GM21576 (cell line): ENCODE measurements at regions not wholly inside any gene's neighbourhood (a gene's known extent, or its start where the extent isn't known, plus 50 kb on each side); places are given as distances from the start of the nearest gene placed in this dataset.
"Not testable (repeated sequence)": the region's sequence is repeated elsewhere in the genome, so short reads cannot be mapped to it uniquely, and the experiment has no call there.

Experiments
- ATAC-seq: cut with Tn5 transposase; IDR thresholded peaks from one replicate; pipeline ENCODE4 v1.9.1; 2021; ENCODE audit warnings: mild to moderate bottlenecking, moderate library complexity; ENCODE audit not compliant: unreplicated experiment

GRCh38 chr16:87133966-87134627, 183.1 kb downstream of the C16orf95 start:
- ATAC-seq, result no peak

GRCh38 chr16:87134628-87134995, 182.6 kb downstream of the C16orf95 start:
- ATAC-seq, result no peak

GRCh38 chr16:87135246-87136030, 181.8 kb downstream of the C16orf95 start:
- no peak for ATAC-seq

GRCh38 chr16:87138316-87138715, 178.9 kb downstream of the C16orf95 start:
- ATAC-seq, result no peak

- ATAC-seq, result no peak
These were observed 178.4 kb downstream of the C16orf95 start for GRCh38 chr16:87138738-87139267.

GRCh38 chr16:87140211-87141200, 176.7 kb downstream of the C16orf95 start:
- ATAC-seq, result no peak

GRCh38 chr16:87141402-87141801, 175.8 kb downstream of the C16orf95 start:
- ATAC-seq, result no peak

GRCh38 chr16:87143661-87144121, 173.5 kb downstream of the C16orf95 start:
- no peak for ATAC-seq

- ATAC-seq, result no peak
These were observed 173.0 kb downstream of the C16orf95 start for GRCh38 chr16:87144232-87144631.

GRCh38 chr16:87145181-87146176, 171.7 kb downstream of the C16orf95 start:
- ATAC-seq, result no peak

GRCh38 chr16:87146676-87147075, 170.5 kb downstream of the C16orf95 start:
- ATAC-seq, result no peak

GRCh38 chr16:87149051-87149450, 168.1 kb downstream of the C16orf95 start:
- ATAC-seq, result no peak

- no peak for ATAC-seq
These were observed 166.9 kb downstream of the C16orf95 start for GRCh38 chr16:87150262-87150661.

- no peak for ATAC-seq
These were observed 166.4 kb downstream of the C16orf95 start for GRCh38 chr16:87150681-87151280.

- ATAC-seq, result no peak
These were observed 164.9 kb downstream of the C16orf95 start for GRCh38 chr16:87152221-87152755.

- no peak for ATAC-seq
These were observed 163.9 kb downstream of the C16orf95 start for GRCh38 chr16:87153326-87153725.

GRCh38 chr16:87155315-87155714, 161.9 kb downstream of the C16orf95 start:
- not testable (repeated sequence) for ATAC-seq

GRCh38 chr16:87156195-87156594, 161.0 kb downstream of the C16orf95 start:
- ATAC-seq, result no peak

GRCh38 chr16:87160234-87160636, 157.0 kb downstream of the C16orf95 start:
- no peak for ATAC-seq
